ENCODE measurements at regions not wholly inside any gene's neighbourhood (a gene's known extent, or its start where the extent isn't known, plus 50 kb on each side); places are given as distances from the start of the nearest gene placed in this dataset.

GRCh38 chr3:28906561-28907310, 374.1 kb upstream of the RBMS3 start:
- no peak overlapping the region for H3K27ac ChIP-seq
- no peaks in the 10 kb centered on the region for H3K27me3 ChIP-seq
- DNase-seq = no peak
- no peak overlapping the region for H3K4me3 ChIP-seq
- H3K9me3 ChIP-seq = no peaks in the 10 kb centered on the region
- no peak for TF ChIP-seq POLR2A (IDR thresholded peaks at IDR 0.05)
- no peak for TF ChIP-seq POLR2AphosphoS5 (IDR thresholded peaks at IDR 0.05)
- TF ChIP-seq, protein P1, sequence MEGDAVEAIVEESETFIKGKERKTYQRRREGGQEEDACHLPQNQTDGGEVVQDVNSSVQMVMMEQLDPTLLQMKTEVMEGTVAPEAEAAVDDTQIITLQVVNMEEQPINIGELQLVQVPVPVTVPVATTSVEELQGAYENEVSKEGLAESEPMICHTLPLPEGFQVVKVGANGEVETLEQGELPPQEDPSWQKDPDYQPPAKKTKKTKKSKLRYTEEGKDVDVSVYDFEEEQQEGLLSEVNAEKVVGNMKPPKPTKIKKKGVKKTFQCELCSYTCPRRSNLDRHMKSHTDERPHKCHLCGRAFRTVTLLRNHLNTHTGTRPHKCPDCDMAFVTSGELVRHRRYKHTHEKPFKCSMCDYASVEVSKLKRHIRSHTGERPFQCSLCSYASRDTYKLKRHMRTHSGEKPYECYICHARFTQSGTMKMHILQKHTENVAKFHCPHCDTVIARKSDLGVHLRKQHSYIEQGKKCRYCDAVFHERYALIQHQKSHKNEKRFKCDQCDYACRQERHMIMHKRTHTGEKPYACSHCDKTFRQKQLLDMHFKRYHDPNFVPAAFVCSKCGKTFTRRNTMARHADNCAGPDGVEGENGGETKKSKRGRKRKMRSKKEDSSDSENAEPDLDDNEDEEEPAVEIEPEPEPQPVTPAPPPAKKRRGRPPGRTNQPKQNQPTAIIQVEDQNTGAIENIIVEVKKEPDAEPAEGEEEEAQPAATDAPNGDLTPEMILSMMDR (IDR thresholded peaks at IDR 0.05) = no peak
- no peak for TF ChIP-seq EP300 (IDR thresholded peaks at IDR 0.05)
- H3K4me1 ChIP-seq = peaks cover 0 to 6% (median 0%) of the 10 kb centered on the region in 4 donors
- no peak for ATAC-seq (ENCODE audit: low FRiP score in 2 of 2)
- WGBS, 2 donors = 78 to 79% methylated on average over 9 of the region's 9 CpGs
- H3K36me3 ChIP-seq = no peaks in the 10 kb centered on the region

DNA sequence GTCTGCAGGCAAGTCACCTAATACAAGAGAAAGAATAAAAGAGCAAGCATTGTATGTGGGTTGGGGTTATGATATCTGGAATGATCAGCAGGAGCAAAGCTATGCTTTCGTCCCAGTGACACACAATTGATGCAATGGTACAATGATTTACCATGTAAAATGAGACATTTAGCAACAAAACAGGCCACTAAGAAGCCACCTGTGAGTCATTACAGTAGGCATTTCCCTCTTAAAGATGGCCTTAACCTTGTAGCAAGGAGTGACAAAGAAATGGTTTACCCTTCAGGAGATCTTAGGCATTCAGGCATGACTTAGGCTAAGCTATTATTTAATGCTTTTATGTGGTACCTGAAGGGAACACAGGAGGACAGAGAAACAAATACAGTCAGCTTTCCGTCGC, 373.3 kb upstream of the RBMS3 start:
- DNase-seq (no peak), ATAC-seq (ENCODE audit: low FRiP score in 2 of 2) (no peak)
- WGBS, 2 donors = 86 to 98% methylated on average over 3 of the region's 3 CpGs

DNA sequence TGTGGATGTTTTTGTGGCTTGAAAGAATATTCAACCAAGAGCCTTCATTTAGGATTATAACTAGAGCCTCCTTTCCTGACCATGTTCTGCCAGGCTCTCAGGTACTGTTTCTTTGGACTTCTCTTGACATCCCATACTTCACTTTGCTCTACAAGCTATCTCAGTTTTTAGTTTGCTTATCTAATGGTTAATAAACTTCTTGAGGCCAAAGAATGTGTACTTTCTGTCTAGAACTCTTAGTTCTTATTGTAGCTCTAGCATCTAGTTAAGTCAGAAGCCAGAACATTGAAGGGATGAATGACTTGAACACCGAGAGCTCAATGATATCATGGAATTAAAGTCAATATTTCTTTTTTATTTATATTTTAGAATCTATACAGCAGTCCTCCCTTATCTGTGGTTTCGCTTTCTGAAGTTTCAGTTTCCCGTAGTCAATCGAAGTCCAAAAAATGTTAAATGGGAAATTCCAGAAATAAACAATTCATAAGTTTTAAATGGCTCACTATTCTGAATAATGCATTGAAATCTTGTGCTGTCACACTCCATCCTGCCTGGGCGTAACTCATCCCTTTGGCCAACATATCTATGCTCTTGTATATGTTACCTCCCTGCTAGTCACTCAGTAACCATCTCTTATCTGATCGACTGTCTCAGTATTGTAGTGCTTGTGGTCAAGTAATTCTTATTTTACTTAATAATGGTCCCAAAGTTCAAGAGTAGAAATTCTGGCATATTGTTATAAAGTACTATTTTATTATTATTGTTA, 368.6 kb upstream of the RBMS3 start:
- H3K4me3 ChIP-seq = peak overlapping the region in 1 of 4 donors; percentile 16
- ATAC-seq (ENCODE audit: low FRiP score in 2 of 2) (no peak), DNase-seq (no peak)
- peak overlapping the region in 3 of 4 donors; percentile 3 to 46 (median 10) for H3K27ac ChIP-seq
- 41 to 51% methylated on average over 6 of the region's 6 CpGs for WGBS, 2 donors
- H3K9me3 ChIP-seq = no peaks in the 10 kb centered on the region
- TF ChIP-seq POLR2AphosphoS5 (IDR thresholded peaks at IDR 0.05) (no peak), EP300 (IDR thresholded peaks at IDR 0.05) (no peak), POLR2A (IDR thresholded peaks at IDR 0.05) (no peak)
- TF ChIP-seq, protein P1 (IDR thresholded peaks at IDR 0.05) = no peak
- H3K36me3 ChIP-seq = no peaks in the 10 kb centered on the region
- no peaks in the 10 kb centered on the region for H3K27me3 ChIP-seq
- H3K4me1 ChIP-seq = peaks cover 7 to 10% (median 9%) of the 10 kb centered on the region in 4 donors

More for the DNA sequence above, 373.3 kb upstream of the RBMS3 start:
- TF ChIP-seq, protein P1 (IDR thresholded peaks at IDR 0.05) = no peak
- TF ChIP-seq EP300 (IDR thresholded peaks at IDR 0.05) (no peak), POLR2A (IDR thresholded peaks at IDR 0.05) (no peak), POLR2AphosphoS5 (IDR thresholded peaks at IDR 0.05) (no peak)
- H3K27ac ChIP-seq = no peak overlapping the region
- peaks cover 0 to 8% (median 1%) of the 10 kb centered on the region in 4 donors for H3K4me1 ChIP-seq
- no peaks in the 10 kb centered on the region for H3K36me3 ChIP-seq
- H3K4me3 ChIP-seq = no peak overlapping the region
- no peaks in the 10 kb centered on the region for H3K9me3 ChIP-seq
- no peaks in the 10 kb centered on the region for H3K27me3 ChIP-seq

GRCh38 chr3:28915741-28916500, 364.9 kb upstream of the RBMS3 start:
- Histone ChIP-seq H3K4me3 (peak overlapping the region in 2 of 4 donors; percentile 4 to 25), H3K27ac (peak overlapping the region; percentile 46 to 66 (median 56)), H3K36me3 (no peaks in the 10 kb centered on the region), H3K9me3 (no peaks in the 10 kb centered on the region), H3K4me1 (peaks cover 7 to 10% (median 9%) of the 10 kb centered on the region in 4 donors), H3K27me3 (no peaks in the 10 kb centered on the region)
- no peak for DNase-seq
- ATAC-seq (ENCODE audit: low FRiP score in 2 of 2) = peak in 1 of 2 donors; percentile 46
- WGBS, 2 donors = 59 to 61% methylated on average over 8 of the region's 8 CpGs
- TF ChIP-seq POLR2A (IDR thresholded peaks at IDR 0.05) (no peak), POLR2AphosphoS5 (IDR thresholded peaks at IDR 0.05) (no peak), EP300 (IDR thresholded peaks at IDR 0.05) (no peak)
- TF ChIP-seq, protein P1 (IDR thresholded peaks at IDR 0.05) = no peak

All from upper lobe of left lung (tissue), 6 donors.